Erythroblast (primary cell): ENCODE measurements at regions not wholly inside any gene's neighbourhood (a gene's known extent, or its start where the extent isn't known, plus 50 kb on each side); places are given as distances from the start of the nearest gene placed in this dataset.

ENCODE experiments used
- DNase-seq, 2 experiments: peaks; one replicate each; lab custom pipeline; 2025; lab: John Stamatoyannopoulos, UW
- GATA1 ChIP-seq: IDR thresholded peaks from 2 replicates; pipeline ENCODE4 v1.6.1; 2011; ENCODE audit warnings: low read depth, mild to moderate bottlenecking, control low read depth, low read length, moderate library complexity
- POLR2A ChIP-seq: IDR thresholded peaks from 2 replicates; pipeline ENCODE4 v1.6.1; 2011; ENCODE audit warnings: mild to moderate bottlenecking, low read length

DNA sequence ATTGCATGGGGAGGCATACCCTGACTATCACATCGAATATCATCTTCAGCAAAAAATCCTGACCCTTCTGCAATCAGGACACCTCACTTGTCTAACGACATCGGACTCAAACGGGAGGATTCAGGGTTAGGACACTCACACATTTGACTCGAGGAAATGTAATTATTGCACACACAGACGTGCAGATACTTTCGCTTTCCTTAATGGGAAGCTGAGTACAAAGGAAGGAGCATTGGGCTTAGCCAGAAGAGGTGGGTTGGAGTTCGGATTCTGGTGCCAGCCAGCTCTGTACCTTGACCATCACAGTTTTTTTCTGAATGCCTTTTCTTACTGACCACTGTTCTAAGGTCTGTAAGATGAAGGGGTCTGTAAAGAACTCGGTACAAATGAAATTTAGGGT, 260.4 kb downstream of the GALC start:
- TF ChIP-seq GATA1 = no peak
- no peak for TF ChIP-seq POLR2A
- DNase-seq = no peak

DNA sequence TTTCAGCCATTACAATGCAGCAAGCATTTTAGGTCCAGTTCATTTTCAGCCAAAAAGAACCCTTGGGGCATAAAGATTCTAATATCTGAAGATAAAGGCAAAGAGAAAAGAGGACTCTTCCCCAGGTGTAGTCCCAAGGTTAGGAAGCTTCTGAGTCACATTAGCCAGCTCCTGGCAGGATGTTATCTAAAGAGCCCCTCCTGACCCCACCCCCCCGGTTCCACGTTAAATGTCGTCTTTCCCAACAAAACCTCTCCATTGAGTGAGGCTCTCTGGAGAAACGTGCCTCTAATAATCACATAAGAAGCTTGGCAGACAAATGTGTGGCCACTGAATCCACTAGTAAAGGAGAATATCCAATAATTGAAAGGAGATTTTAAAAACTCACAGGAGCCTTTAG, 267.7 kb downstream of the GALC start:
- TF ChIP-seq POLR2A (no peak), GATA1 (no peak)

GRCh38 chr14:87712396-87713090, 280.4 kb downstream of the GALC start:
- TF ChIP-seq GATA1 (no peak), POLR2A (no peak)
- no peak for DNase-seq

More for the DNA sequence above, 267.7 kb downstream of the GALC start:
- no peak for DNase-seq

DNA sequence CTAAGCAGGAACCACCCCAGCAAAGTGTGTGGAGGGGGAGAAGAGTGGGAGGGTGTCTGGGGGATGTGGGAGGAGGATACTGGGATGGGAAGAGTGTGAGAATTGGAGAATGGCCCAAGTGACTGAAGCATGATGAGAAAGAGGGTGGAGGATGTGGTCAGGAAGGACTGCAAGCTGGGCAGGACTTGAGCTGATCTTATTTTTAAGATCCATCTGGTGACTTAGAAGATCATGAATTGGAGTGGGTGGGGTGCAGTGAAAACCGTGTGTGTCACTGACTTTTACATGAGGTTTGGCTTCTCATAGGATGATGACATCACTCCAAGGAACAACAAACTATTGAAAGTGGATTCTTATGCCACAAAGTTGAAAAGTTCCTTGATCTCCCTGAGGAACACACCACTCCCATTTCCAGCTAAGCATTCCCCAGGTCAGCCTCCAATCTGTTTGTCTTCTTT, 287.5 kb downstream of the GALC start:
- DNase-seq = no peak
- TF ChIP-seq GATA1 = no peak
- no peak for TF ChIP-seq POLR2A

GRCh38 chr14:87698481-87698880, 294.5 kb downstream of the GALC start:
- no peak for DNase-seq
- TF ChIP-seq POLR2A (no peak), GATA1 (no peak)

- TF ChIP-seq GATA1 (no peak), POLR2A (no peak)
- no peak for DNase-seq
Measured at GRCh38 chr14:87696485-87696884, 296.5 kb downstream of the GALC start.

GRCh38 chr14:87691042-87691881, 301.7 kb downstream of the GALC start:
- no peak for DNase-seq
- TF ChIP-seq POLR2A = no peak
- no peak for TF ChIP-seq GATA1

DNA sequence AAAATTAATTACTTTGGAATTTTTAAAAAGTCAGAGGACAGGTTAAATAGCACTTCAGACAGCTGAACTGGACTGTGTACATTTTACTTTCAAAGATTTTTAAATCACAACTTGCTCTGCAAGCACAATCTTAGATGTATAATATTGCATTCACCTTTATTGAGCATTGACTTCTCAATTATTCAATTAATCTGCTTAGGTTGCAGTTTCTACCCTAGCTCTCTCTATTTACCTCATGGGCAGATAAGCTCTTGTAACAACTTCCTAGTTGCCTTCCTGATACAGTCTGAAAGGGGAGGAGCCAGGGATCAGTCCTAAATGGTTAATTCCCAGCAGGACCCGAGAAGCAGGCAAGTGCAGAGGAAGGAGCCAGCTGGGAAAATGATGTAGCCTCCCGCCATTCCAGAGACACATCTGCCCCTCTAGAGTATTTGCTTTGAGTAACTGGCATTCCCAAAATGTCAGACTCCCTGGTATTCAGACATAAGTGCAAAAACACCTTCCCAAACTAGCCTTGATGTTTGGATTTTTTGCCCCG, 302.8 kb downstream of the GALC start:
- DNase-seq = no peak
- TF ChIP-seq POLR2A (no peak), GATA1 (no peak)

DNA sequence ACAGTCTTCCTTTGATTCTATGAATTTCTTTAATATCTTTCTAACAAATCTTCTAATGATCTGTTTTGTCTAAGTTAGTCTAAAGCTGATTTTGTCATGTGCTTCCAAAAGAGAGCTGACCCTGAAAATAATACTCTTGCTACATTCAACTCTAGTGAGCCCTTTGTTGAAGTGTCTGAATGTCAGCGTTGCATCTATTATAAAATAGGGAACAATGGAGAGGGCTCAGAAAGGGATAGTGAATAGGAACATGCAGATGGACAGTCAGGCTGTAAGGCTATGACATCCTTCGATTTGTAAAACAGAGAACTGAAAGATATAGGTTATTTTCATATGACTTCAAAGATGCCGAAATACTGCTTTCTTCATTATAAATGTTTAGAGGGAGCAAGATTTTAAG, 304.5 kb downstream of the GALC start:
- DNase-seq = no peak
- TF ChIP-seq POLR2A = no peak
- TF ChIP-seq GATA1 = no peak

- DNase-seq = no peak
- TF ChIP-seq POLR2A (no peak), GATA1 (no peak)
Measured at GRCh38 chr14:87687420-87687819, 305.6 kb downstream of the GALC start.

- no peak for TF ChIP-seq GATA1
- no peak for TF ChIP-seq POLR2A
- DNase-seq = no peak
Measured at GRCh38 chr14:87686746-87687145, 306.2 kb downstream of the GALC start.

- no peak for TF ChIP-seq POLR2A
- TF ChIP-seq GATA1 = no peak
- DNase-seq = no peak
Measured at GRCh38 chr14:87679866-87680265, 313.1 kb downstream of the GALC start.

DNA sequence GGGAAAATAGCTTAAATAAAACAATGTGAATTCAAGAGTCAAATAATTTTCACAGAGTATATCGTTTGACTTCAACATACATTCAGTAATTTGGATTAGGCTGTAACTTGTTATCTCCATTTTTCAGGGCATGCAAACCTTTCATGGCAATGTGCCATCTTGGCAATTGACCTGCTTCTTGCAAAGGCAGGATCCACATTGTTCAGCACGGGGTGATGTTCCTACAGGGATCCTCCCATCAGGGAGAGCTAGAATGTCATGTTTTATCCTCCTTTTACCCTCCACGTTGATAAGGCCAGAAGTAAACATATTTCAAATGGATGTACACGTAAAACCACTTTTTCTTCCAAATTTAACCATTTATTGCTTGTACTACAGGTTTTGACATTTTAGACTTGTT, 314.4 kb downstream of the GALC start:
- DNase-seq = no peak
- TF ChIP-seq GATA1 (no peak), POLR2A (no peak)
